Fibroblast of lung (primary cell): ENCODE measurements at regions not wholly inside any gene's neighbourhood (a gene's known extent, or its start where the extent isn't known, plus 50 kb on each side); places are given as distances from the start of the nearest gene placed in this dataset.

Experiments used
- DNase-seq, 2 donors: peaks; one replicate each; pipeline versions ENCODE4 v3.0.0 to v3.0.0-alpha.2; 2010; ENCODE audit warnings: low read depth in 2 of 2
- H2AFZ ChIP-seq: 2 replicates; pipeline ENCODE4 v1.5.1; 2012; ENCODE audit warnings: low read length, control low read depth, inconsistent platforms
- H3K27ac ChIP-seq: 2 replicates; pipeline ENCODE4 v1.5.1; 2011; ENCODE audit warnings: low read length, control low read depth; ENCODE audit not compliant: insufficient read depth
- H3K27me3 ChIP-seq: 2 replicates; pipeline ENCODE4 v1.5.1; 2011; ENCODE audit warnings: mild to moderate bottlenecking, low read length; ENCODE audit not compliant: control insufficient read depth, insufficient read depth
- H3K36me3 ChIP-seq: 2 replicates; pipeline ENCODE4 v1.5.1; 2011; ENCODE audit warnings: low read length; ENCODE audit not compliant: control insufficient read depth, insufficient read depth
- H3K4me1 ChIP-seq: 2 replicates; pipeline ENCODE4 v1.5.1; 2011; ENCODE audit warnings: low read length; ENCODE audit not compliant: control insufficient read depth, insufficient read depth; ENCODE audit errors: extremely low read depth
- H3K4me2 ChIP-seq: 2 replicates; pipeline ENCODE4 v1.5.1; 2011; ENCODE audit warnings: low read length, control low read depth; ENCODE audit not compliant: insufficient read depth; ENCODE audit errors: extremely low read depth
- H3K4me3 ChIP-seq, 4 experiments: fragments of 200-600 bp in 1 of 4; sonication (generic) in 1 of 4; replicated peaks in 1 of 4; 2 replicates each; pipeline ENCODE4 v1.5.1; 2011 to 2016; ENCODE audit warnings: low read length in 4 of 4, low read depth in 3 of 4, mild to moderate bottlenecking in 3 of 4, control low read depth in 2 of 4, inconsistent platforms in 1 of 4, mixed read lengths in 1 of 4; ENCODE audit not compliant: insufficient read depth in 1 of 4; ENCODE audit errors: control extremely low read depth in 1 of 4
- H3K79me2 ChIP-seq: 2 replicates; pipeline ENCODE4 v1.5.1; 2012; ENCODE audit warnings: mild to moderate bottlenecking, low read length, inconsistent platforms; ENCODE audit not compliant: control insufficient read depth, insufficient read depth
- H3K9ac ChIP-seq: 2 replicates; pipeline ENCODE4 v1.5.1; 2011; ENCODE audit warnings: mild to moderate bottlenecking, low read length, control low read depth; ENCODE audit not compliant: insufficient read depth
- H3K9me3 ChIP-seq: 2 replicates; pipeline ENCODE4 v1.5.1; 2012; ENCODE audit warnings: low read depth, low read length; ENCODE audit not compliant: control insufficient read depth, insufficient read depth
- H4K20me1 ChIP-seq: 2 replicates; pipeline ENCODE4 v1.5.1; 2011; ENCODE audit warnings: low read length; ENCODE audit not compliant: control insufficient read depth, insufficient read depth; ENCODE audit errors: extremely low read depth
- CTCF ChIP-seq, 2 donors: IDR thresholded peaks in 1 of 2; conservative IDR thresholded peaks in 1 of 2; 1 replicate in 1 of 2; 2 replicates in 1 of 2; pipeline ENCODE4 v1.5.1; 2011 to 2012; ENCODE audit warnings: low read length in 2 of 2, control low read depth in 1 of 2, inconsistent platforms in 1 of 2, low read depth in 1 of 2, mild to moderate bottlenecking in 1 of 2
- EZH2 ChIP-seq: IDR thresholded peaks from 2 replicates; pipeline ENCODE4 v1.5.1; 2012; ENCODE audit warnings: low read length, control low read depth, mild to moderate bottlenecking; ENCODE audit errors: missing control alignments

GRCh38 chrX:145464650-145465049 is 217.3 kb downstream of the SPANXN1 start:
- no peaks in the 10 kb centered on the region for H3K36me3 ChIP-seq
- no peak overlapping the region for H3K9ac ChIP-seq
- no peaks in the 10 kb centered on the region for H3K4me1 ChIP-seq
- DNase-seq: no peak
- no peaks in the 10 kb centered on the region for H4K20me1 ChIP-seq
- no peak overlapping the region for H3K4me2 ChIP-seq
- TF ChIP-seq EZH2: no peak
- TF ChIP-seq CTCF (conservative IDR thresholded peaks at IDR 0.05 in 1 of 2, IDR thresholded peaks at IDR 0.05 in 1 of 2; ENCODE audit: low read depth in 1 of 2, low read length in 2 of 2): no peak
- no peaks in the 10 kb centered on the region for H3K9me3 ChIP-seq
- H3K4me3 ChIP-seq: no peak overlapping the region
- no peaks in the 10 kb centered on the region for H3K27me3 ChIP-seq
- no peaks in the 10 kb centered on the region for H3K79me2 ChIP-seq
- H2AFZ ChIP-seq: no peak overlapping the region
- H3K27ac ChIP-seq: no peak overlapping the region

GRCh38 chrX:145475725-145476124 is 228.4 kb downstream of the SPANXN1 start:
- no peak overlapping the region for H3K4me2 ChIP-seq
- H3K9me3 ChIP-seq: no peaks in the 10 kb centered on the region
- H4K20me1 ChIP-seq: no peaks in the 10 kb centered on the region
- no peak overlapping the region for H3K4me3 ChIP-seq
- no peaks in the 10 kb centered on the region for H3K27me3 ChIP-seq
- no peaks in the 10 kb centered on the region for H3K36me3 ChIP-seq
- H3K79me2 ChIP-seq: no peaks in the 10 kb centered on the region
- H2AFZ ChIP-seq: no peak overlapping the region
- no peaks in the 10 kb centered on the region for H3K4me1 ChIP-seq
- H3K27ac ChIP-seq: no peak overlapping the region
- TF ChIP-seq CTCF (conservative IDR thresholded peaks at IDR 0.05 in 1 of 2, IDR thresholded peaks at IDR 0.05 in 1 of 2; ENCODE audit: low read depth in 1 of 2, low read length in 2 of 2) (no peak), EZH2 (no peak)
- DNase-seq: no peak
- no peak overlapping the region for H3K9ac ChIP-seq

GRCh38 chrX:145484740-145485139 is 237.4 kb downstream of the SPANXN1 start:
- TF ChIP-seq CTCF (conservative IDR thresholded peaks at IDR 0.05 in 1 of 2, IDR thresholded peaks at IDR 0.05 in 1 of 2; ENCODE audit: low read depth in 1 of 2, low read length in 2 of 2) (no peak), EZH2 (no peak)
- no peak overlapping the region for H3K9ac ChIP-seq

More at GRCh38 chrX:145484740-145485139, 237.4 kb downstream of the SPANXN1 start:
- no peaks in the 10 kb centered on the region for H4K20me1 ChIP-seq
- no peaks in the 10 kb centered on the region for H3K9me3 ChIP-seq
- H3K4me3 ChIP-seq: no peak overlapping the region
- no peak overlapping the region for H3K27ac ChIP-seq
- no peak overlapping the region for H3K4me2 ChIP-seq
- no peak for DNase-seq
- no peak overlapping the region for H2AFZ ChIP-seq
- H3K4me1 ChIP-seq: no peaks in the 10 kb centered on the region
- no peaks in the 10 kb centered on the region for H3K36me3 ChIP-seq
- H3K27me3 ChIP-seq: no peaks in the 10 kb centered on the region
- H3K79me2 ChIP-seq: no peaks in the 10 kb centered on the region
